Lung microvascular endothelial cell (primary cell): ENCODE measurements at regions not wholly inside any gene's neighbourhood (a gene's known extent, or its start where the extent isn't known, plus 50 kb on each side); places are given as distances from the start of the nearest gene placed in this dataset.

ENCODE experiments used
- DNase-seq, 2 donors: peaks; one replicate each; pipeline versions ENCODE4 v3.0.0 to v3.0.0-alpha.2; 2010; ENCODE audit warnings: low read depth in 2 of 2

DNA sequence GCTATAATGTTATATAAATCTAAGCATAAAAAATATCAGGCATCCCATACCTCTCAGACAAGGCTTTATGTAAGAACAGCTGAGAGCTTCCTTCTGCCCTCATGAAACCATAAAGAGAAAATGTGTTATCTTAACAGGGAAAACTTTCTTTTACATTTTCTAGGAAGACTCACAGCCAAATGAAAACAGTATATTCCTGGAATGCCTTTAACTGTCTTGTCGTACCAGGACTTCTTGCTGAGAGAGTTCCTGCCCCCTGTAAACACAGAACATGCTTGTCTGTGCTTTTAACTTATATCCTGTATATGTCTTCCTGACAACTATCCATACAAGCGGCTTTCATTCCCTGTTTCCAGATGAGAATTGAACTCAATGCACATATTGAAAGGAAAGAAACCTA is 64.8 kb upstream of the AHR start:
- peak in 1 of 2 donors; percentile 6 for DNase-seq

DNA sequence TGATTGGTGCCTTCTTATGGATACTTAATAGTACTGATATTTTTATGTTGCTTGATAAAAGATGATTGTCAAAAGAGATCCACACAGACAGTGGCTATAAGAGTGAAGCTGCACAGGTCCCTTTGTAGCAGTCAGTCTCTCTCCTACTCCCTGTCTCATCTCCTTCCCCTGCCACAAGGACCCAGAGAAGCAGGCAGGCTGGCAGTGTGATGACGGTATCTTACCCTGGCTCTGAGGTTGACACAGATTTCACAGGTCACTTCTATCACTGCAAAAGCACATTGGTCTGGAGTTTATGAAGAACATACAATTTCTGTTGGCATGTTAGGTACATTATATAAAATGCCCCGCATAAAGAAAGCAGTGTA is 64.4 kb upstream of the AHR start:
- peak; percentile 19 to 25 for DNase-seq

DNA sequence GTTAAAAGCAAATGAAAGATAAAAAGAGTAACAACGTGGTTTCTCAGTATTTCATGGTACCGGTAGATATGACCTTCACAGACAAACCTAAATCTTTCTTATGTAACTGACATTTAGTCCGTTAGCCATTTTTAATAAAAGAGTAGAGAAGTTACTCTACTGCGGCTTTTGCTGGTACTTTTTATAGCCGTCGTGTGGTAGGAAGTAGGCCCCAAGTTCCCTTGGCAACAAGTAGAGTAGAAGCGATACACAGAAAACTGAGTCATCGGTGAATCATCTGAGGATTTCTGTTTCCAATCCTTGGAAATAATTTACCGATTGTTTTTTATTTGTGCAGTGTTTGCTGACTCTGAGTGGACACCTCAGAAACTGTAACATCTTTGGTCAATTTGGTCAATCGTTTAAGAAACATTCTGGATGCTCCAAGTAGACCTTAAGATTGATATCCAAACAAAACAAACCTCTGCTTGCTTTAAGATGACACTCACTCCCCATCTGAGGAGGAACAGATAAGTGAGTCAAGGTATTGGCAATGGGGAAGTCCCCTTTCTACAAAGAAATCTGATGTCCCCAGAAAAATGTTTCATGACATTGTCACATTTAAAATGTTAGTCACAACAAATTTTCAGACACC is 63.9 kb upstream of the AHR start:
- peak; percentile 91 to 95 for DNase-seq

DNA sequence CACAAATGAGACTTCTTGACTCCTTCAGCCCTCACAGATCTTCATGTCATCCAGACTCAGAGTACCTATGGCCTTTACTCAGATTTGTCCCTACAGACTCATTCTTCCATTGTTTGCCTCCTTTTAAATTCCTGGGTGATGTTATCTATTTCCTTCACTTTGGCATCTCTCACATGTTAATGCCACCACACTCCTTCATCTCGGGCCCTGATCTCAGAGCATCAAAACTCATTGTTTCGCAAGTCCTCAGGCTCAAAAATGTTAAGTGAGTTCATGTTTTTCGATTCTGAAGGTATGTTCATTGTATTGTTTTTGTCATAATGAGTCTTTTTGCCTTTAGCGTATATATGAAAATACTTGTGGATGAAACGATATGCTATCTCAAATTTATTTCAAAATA is 62.3 kb upstream of the AHR start:
- DNase-seq, result no peak

DNA sequence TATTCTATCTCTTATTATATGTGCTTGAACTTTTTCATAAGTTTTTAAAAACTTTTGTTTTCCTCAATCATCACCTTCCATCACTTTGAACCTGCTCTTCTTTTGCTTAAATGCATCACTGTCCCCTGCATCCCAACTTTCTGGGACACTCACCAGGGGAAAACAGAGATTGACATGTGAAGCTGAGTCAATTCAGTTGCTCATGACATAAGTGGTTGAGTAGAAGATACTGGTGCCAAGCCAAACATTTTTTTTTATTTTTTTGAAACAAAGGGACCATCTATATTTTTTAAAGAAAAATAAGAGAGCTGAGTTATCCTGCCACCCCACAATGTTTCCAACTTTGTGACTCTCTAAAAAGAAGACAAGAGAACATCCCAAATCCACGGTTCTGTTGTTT is 61.8 kb upstream of the AHR start:
- DNase-seq, result peak; percentile 47 to 52

DNA sequence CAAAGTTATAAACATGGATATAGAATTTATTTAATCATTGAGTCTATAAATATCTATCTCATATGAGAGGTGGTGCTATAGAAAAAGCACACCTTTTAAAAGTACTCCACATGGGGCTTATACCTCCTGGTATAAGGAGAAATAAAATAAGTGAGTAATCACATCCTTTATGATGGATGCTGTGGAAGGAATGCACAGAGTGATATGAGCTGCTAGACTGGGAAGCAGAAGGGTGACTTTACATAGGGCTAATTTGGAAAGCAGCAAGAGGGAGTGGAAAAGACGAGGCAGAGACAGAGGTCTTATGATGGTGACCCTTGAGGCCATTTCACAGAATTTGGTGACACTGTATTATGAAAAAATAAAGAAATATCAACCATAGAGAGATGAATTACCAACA is 59.4 kb upstream of the AHR start:
- DNase-seq, result no peak

DNA sequence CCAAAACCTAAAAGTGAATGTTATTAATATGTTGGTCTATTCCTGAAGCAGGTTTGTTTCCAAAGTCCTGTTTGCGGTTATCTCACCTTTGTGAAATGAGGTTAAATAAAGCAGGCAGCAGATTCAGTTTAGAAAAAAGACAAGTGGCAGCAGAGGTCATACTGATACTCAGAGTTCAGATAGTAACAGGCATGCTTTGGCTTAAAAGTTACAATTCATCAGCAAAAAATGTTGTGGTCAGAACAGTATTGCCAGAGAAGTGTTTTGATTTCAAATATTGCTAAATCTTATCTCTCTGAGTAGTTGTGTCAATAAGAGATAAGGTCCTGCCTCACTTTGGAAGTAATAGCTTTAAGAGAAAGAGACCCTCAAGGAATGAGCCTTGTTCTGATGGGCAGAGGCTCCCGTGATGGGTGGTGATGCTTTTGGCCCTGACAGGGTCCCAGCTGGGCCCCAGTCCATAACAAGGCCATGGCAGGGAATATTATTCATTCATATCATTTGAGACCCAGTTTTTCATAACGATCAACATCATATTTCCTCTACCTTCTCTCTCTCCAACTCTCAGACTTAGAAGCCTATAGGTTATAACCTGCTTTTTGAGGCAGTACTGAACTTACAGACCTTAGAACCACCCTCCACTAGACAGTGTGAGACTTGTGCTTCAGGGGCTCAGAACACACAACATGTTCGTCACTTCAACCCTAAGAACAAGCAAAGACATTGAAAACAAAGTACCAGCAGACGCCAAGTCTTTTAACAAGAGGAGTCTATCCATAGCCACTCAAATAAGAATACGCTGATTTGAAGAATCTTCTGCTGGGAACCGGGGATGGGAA is 58.5 kb upstream of the AHR start:
- DNase-seq, result no peak

DNA sequence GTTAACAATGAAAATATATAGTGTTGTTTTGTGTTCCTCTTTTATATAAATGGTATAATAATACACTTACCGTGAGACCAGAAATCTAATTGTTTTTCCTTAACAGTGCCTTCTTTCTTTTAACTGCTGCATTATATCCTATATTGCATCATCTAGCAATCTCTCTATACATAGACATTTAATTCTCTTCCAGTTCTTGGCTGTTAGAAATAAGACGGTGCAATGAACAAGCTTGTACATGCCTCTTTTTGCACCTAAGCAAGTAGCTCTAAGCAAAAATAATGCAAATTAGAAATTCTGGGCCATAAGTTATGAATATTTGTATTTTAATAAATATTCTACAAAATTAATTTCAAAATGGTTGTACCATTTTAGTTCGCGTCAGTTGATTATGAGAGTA is 55.9 kb upstream of the AHR start:
- DNase-seq, result no peak

DNA sequence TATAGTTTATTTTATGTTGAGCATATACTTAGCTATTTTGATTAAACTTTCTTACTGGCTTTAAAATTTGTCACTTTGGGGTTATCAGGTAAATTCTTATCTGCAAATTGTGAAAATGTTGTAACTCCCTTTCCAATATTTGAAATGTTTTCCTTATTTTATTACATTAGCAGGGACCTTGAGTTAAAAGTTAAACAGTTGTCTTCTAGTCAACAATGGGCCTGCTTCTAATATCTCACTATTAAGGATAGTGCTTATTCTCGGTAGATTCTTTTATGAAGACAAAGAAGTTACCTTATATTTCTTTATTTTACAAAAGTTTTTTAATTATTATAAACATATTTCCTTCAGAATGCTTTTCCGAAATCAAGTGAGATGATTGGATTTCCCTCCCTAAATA is 53.7 kb upstream of the AHR start:
- no peak for DNase-seq

DNA sequence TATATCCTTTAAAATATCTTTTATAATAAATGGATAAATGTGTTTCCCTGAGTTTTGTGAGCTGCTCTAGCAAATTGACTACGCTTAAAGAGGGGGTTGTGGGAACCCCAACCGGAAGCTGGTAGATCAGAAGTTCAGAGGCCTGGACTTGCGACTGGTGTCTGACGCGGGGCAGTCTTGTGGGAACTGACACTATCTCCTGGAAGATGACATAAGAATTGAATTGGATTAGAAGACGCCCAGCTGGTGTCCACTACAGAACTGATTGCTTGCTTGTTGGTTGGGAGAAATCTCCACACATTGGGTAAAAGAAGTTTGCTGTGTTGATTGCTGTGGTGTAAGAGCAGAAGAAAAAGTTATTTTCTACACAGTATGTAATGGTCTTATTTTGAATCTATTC is 51.1 kb upstream of the AHR start:
- no peak for DNase-seq

DNA sequence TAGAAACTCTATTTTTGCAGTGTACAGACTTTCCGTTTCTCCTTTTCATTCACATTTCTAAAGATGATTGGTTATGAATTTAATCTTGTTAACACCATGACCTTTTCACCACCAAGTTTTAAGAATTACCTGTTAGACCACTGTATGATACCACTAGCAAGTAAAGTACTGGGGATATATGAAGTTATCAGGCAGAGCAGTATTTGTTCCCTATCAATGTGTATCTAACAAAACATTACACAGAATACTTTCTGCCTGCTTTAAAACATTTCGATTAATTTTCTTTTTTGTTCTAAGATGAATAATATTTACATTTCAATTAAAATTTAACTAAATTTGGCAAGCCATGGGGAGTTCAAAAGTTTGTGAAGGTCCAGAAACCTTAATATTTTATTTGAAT is 49.9 kb upstream of the AHR start:
- no peak for DNase-seq
